ENCODE measurements at regions not wholly inside any gene's neighbourhood (a gene's known extent, or its start where the extent isn't known, plus 50 kb on each side); places are given as distances from the start of the nearest gene placed in this dataset.

DNA sequence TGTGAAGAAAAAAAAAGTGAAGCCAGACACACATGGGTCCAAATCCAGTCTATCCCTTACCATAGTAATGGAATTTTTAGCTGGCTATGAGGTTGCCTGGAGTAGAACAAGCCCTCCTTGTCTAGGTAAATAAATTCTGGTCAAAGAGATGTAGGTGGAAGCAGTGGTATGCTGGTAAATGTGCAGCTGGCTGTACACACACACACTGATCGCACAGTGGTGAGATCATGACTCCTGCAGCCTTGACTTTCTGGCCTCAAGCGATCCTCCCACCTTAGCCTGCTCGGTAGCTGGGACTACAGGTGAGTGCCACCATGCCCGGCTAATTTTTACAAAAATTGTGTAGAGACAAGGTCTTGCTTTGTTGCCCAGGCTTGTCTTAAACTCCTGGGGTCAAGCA is 90.5 kb upstream of the FBXO11 start:
- Mint-ChIP-seq H3K9me3 (no peaks in the 10 kb centered on the region), H3K36me3 (ENCODE audit: low read depth) (no peaks in the 10 kb centered on the region), H3K4me3 (no peak overlapping the region), H3K4me1 (ENCODE audit: low read depth) (no peaks in the 10 kb centered on the region), H3K27ac (no peak overlapping the region), H3K27me3 (ENCODE audit: insufficient read depth) (no peaks in the 10 kb centered on the region)
- TF ChIP-seq, protein P1, sequence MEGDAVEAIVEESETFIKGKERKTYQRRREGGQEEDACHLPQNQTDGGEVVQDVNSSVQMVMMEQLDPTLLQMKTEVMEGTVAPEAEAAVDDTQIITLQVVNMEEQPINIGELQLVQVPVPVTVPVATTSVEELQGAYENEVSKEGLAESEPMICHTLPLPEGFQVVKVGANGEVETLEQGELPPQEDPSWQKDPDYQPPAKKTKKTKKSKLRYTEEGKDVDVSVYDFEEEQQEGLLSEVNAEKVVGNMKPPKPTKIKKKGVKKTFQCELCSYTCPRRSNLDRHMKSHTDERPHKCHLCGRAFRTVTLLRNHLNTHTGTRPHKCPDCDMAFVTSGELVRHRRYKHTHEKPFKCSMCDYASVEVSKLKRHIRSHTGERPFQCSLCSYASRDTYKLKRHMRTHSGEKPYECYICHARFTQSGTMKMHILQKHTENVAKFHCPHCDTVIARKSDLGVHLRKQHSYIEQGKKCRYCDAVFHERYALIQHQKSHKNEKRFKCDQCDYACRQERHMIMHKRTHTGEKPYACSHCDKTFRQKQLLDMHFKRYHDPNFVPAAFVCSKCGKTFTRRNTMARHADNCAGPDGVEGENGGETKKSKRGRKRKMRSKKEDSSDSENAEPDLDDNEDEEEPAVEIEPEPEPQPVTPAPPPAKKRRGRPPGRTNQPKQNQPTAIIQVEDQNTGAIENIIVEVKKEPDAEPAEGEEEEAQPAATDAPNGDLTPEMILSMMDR (IDR thresholded peaks at IDR 0.05) = no peak
- DNase-seq = no peak

DNA sequence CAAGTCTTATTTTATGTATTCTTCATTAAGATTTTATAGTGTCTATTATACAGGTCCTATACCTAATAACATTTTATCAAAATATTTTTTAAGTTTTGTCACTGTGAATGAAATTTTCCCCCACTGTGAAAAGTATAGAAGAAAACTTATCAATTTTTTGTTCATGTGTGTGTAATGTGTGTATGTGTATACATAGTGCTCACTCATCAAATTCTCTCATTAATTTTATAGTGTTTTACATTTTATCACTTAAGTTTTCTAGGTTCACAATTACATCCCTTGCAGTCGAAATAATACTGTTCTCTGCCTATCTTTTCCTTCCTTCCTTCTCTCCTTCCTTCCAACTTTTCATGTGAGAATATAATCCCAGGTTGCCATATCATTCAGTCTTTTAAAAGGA is 93.2 kb upstream of the FBXO11 start:
- H3K27me3 Mint-ChIP-seq (ENCODE audit: insufficient read depth) = peaks cover 2% of the 10 kb centered on the region; the same call in 1 of the 2 replicates
- TF ChIP-seq, protein P1 (IDR thresholded peaks at IDR 0.05) = no peak

DNA sequence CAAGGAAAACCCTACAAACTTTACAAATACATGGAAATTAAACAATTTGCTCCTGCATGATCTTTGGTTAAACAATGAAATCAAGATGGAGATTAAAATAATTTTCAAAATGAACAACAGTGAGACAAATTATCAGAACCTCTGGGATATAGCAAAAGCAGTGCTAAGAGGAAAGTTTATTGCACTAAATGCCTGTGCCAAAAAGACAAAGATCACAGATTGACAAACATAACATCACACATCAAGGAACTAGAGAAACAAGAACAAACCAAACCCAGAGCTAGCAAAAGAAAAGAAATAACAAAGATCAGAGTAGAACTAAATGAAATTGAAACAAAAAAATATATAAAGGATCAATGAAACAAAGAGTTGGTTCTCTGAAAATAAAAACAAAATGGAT is 95.2 kb upstream of the FBXO11 start:
- no peak overlapping the region for H3K4me3 Mint-ChIP-seq

More for the DNA sequence above, 93.2 kb upstream of the FBXO11 start:
- Mint-ChIP-seq H3K4me3 (no peak overlapping the region), H3K4me1 (ENCODE audit: low read depth) (no peaks in the 10 kb centered on the region), H3K36me3 (ENCODE audit: low read depth) (no peaks in the 10 kb centered on the region), H3K27ac (no peak overlapping the region), H3K9me3 (no peaks in the 10 kb centered on the region)
- DNase-seq = no peak

DNA sequence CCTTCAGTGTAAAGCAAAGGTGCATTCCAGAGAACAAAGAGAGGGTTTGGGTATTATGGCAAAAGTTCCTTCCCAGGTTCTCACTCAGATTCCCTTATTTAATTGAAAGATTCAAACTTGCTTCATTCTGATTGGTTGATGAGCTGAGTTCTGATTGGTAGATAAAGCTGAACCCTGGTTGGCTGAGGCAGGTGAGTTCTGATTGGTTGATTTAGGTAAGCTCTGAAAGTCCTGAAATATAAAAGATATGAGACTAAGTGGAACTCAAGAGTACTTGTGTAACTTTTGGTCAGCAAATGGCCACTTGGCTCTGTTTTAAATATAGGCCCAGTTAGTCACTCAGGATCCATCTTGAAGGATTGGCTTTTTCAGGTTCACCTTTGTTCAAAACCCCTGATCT is 99.8 kb upstream of the FBXO11 start:
- Mint-ChIP-seq H3K27ac (no peak overlapping the region), H3K4me3 (no peak overlapping the region), H3K36me3 (ENCODE audit: low read depth) (no peaks in the 10 kb centered on the region), H3K4me1 (ENCODE audit: low read depth) (no peaks in the 10 kb centered on the region), H3K9me3 (no peaks in the 10 kb centered on the region), H3K27me3 (ENCODE audit: insufficient read depth) (peaks cover 4% of the 10 kb centered on the region)
- DNase-seq = no peak
- TF ChIP-seq, protein P1 (IDR thresholded peaks at IDR 0.05) = no peak

More for the DNA sequence above, 95.2 kb upstream of the FBXO11 start:
- Mint-ChIP-seq H3K27me3 (ENCODE audit: insufficient read depth) (peaks cover 2% of the 10 kb centered on the region; the same call in 1 of the 2 replicates), H3K9me3 (no peaks in the 10 kb centered on the region), H3K36me3 (ENCODE audit: low read depth) (no peaks in the 10 kb centered on the region), H3K4me1 (ENCODE audit: low read depth) (no peaks in the 10 kb centered on the region), H3K27ac (no peak overlapping the region)
- TF ChIP-seq, protein P1 (IDR thresholded peaks at IDR 0.05) = no peak
- no peak for DNase-seq

DNA sequence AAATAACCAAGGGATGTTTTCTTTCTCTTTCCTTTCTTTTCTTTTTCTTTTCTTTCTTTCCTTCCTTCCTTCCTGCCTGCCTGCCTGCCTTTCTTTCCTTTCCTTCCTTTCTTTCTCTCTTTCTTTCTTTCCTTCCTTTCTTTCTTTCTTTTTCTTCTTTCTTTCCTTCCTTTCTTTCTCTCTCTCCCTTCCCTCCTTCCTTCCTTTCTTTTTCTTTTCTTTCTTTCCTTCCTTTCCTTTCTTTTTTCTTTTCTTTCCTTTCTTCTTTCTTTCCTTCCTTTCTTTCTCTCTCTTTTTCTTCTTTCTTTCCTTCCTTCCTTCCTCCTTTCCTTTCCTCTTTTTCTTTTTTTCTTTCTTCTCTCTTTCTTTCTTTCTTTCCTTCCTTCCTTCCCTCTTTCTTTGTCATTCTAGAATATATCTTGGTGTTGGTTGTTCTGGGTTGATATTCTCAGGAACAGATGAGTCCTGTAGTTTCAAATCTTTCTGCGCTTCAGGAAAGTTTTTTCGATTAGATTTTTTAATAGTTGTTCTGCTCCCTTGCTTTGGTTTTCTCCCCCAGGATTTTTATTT is 101.5 kb upstream of the FBXO11 start:
- DNase-seq = no peak
- Mint-ChIP-seq H3K9me3 (no peaks in the 10 kb centered on the region), H3K36me3 (ENCODE audit: low read depth) (no peaks in the 10 kb centered on the region), H3K4me3 (no peak overlapping the region), H3K27me3 (ENCODE audit: insufficient read depth) (peaks cover 7% of the 10 kb centered on the region), H3K27ac (no peak overlapping the region), H3K4me1 (ENCODE audit: low read depth) (no peaks in the 10 kb centered on the region)
- TF ChIP-seq, protein P1 (IDR thresholded peaks at IDR 0.05) = no peak

DNA sequence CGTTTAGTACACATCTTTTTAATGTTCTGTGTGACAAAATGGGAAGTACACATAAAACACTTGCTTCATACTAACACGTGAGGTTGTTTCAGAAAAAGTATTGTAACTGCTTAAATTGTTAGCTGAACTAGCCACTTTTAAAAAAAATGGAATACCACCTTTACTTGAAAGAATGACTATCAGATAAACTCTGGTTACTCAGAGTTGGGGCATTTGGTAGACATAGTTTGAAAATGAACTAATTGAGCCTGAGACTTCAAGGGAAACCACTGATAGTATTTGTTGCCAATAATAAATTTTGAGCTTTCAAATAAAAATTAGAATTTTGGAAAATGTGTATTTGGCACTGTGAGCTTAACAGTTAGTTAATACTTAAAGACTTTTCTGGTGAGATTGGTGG is 103.0 kb upstream of the FBXO11 start:
- H3K4me3 Mint-ChIP-seq = no peak overlapping the region
- H3K9me3 Mint-ChIP-seq = no peaks in the 10 kb centered on the region
- no peak overlapping the region for H3K27ac Mint-ChIP-seq
- peaks cover 10% of the 10 kb centered on the region for H3K27me3 Mint-ChIP-seq (ENCODE audit: insufficient read depth)
- no peak for DNase-seq
- no peaks in the 10 kb centered on the region for H3K4me1 Mint-ChIP-seq (ENCODE audit: low read depth)
- TF ChIP-seq, protein P1 (IDR thresholded peaks at IDR 0.05) = no peak
- H3K36me3 Mint-ChIP-seq (ENCODE audit: low read depth) = no peaks in the 10 kb centered on the region

Measured in HFFc6 (cell line).